ENCODE measurements at regions not wholly inside any gene's neighbourhood (a gene's known extent, or its start where the extent isn't known, plus 50 kb on each side); places are given as distances from the start of the nearest gene placed in this dataset.

DNA sequence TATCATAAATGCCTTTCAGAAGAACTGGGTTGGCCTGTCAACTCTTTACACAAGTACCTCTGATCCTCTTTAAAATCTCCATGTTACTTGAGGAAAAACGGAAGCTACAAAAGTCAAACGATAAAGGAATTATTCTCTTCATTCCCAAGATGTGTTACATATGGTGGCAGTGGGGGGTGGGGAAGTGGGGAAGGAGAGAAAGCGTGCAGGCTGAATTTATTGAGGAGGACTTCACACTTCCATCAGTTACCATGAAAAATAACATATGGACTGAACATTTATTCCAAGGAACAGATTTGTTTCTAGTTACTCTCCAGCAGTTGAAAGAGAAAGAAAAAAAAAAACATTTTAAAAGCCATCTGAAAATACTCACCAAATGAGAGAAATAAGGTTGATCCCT lies 474.4 kb upstream of the DCN start:
- no peak for ATAC-seq
- Histone ChIP-seq H3K9me3 (ENCODE audit: low read length) (no peaks in the 10 kb centered on the region), H3K27ac (ENCODE audit: low read length) (no peak overlapping the region), H3K4me3 (ENCODE audit: low read length) (no peak overlapping the region), H4K20me1 (ENCODE audit: low read length) (no peaks in the 10 kb centered on the region), H3K9ac (ENCODE audit: low read length) (no peak overlapping the region), H3K36me3 (ENCODE audit: low read depth, low read length) (no peaks in the 10 kb centered on the region), H2AFZ (ENCODE audit: low read length) (no peak overlapping the region), H3K4me1 (ENCODE audit: insufficient read depth, low read length) (no peaks in the 10 kb centered on the region), H3K4me2 (ENCODE audit: low read length) (no peak overlapping the region), H3F3A (ENCODE audit: low read length, unreplicated experiment) (no peaks in the 10 kb centered on the region), H3K9me2 (replicated peaks; ENCODE audit: low read length) (no peaks in the 10 kb centered on the region), H3K79me2 (ENCODE audit: low read length) (no peaks in the 10 kb centered on the region), H3K27me3 (ENCODE audit: low read length) (no peaks in the 10 kb centered on the region)
- DNase-seq: no peak
- POLR2A ChIA-PET (ENCODE audit: unreplicated experiment): no interaction called here
- TF ChIP-seq EZH2 (IDR thresholded peaks at IDR 0.05; ENCODE audit: low read length, unreplicated experiment) (no peak), EZH2phosphoT487 (IDR thresholded peaks at IDR 0.05; ENCODE audit: borderline replicate concordance, low read length) (no peak)
- TF ChIP-seq, protein P1, sequence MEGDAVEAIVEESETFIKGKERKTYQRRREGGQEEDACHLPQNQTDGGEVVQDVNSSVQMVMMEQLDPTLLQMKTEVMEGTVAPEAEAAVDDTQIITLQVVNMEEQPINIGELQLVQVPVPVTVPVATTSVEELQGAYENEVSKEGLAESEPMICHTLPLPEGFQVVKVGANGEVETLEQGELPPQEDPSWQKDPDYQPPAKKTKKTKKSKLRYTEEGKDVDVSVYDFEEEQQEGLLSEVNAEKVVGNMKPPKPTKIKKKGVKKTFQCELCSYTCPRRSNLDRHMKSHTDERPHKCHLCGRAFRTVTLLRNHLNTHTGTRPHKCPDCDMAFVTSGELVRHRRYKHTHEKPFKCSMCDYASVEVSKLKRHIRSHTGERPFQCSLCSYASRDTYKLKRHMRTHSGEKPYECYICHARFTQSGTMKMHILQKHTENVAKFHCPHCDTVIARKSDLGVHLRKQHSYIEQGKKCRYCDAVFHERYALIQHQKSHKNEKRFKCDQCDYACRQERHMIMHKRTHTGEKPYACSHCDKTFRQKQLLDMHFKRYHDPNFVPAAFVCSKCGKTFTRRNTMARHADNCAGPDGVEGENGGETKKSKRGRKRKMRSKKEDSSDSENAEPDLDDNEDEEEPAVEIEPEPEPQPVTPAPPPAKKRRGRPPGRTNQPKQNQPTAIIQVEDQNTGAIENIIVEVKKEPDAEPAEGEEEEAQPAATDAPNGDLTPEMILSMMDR (conservative IDR thresholded peaks at IDR 0.05; ENCODE audit: low read depth, low read length): no peak
- CTCF ChIA-PET: no interaction called here
- BruUV-seq (replicated peaks): no TSS peak
- intact Hi-C loops (cut with micrococcal nuclease): no loop called here

DNA sequence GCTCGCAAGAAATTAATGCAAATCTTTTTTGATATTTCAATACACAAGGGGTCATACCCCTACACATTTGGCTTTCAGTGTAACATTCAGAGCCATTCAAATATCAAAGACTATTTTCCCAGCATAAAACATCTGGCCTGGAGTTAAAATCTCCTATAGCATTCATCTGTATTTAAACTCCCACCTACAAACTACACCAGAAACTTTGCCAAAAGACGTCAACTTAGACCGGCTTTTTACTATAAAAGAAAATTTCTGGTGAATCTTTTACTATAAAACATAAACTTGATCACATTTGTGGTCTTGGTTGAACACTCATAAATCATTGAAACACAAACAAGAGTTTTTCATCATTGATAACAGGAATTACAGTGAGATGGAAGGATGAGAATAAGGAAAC lies 473.3 kb upstream of the DCN start:
- Histone ChIP-seq H3K36me3 (ENCODE audit: low read depth, low read length) (no peaks in the 10 kb centered on the region), H4K20me1 (ENCODE audit: low read length) (no peaks in the 10 kb centered on the region), H2AFZ (ENCODE audit: low read length) (no peak overlapping the region), H3K9me3 (ENCODE audit: low read length) (no peaks in the 10 kb centered on the region), H3K4me1 (ENCODE audit: insufficient read depth, low read length) (no peaks in the 10 kb centered on the region), H3K27ac (ENCODE audit: low read length) (no peak overlapping the region), H3K4me2 (ENCODE audit: low read length) (no peak overlapping the region), H3K4me3 (ENCODE audit: low read length) (no peak overlapping the region), H3K79me2 (ENCODE audit: low read length) (no peaks in the 10 kb centered on the region), H3F3A (ENCODE audit: low read length, unreplicated experiment) (no peaks in the 10 kb centered on the region), H3K9me2 (replicated peaks; ENCODE audit: low read length) (no peaks in the 10 kb centered on the region), H3K27me3 (ENCODE audit: low read length) (no peaks in the 10 kb centered on the region), H3K9ac (ENCODE audit: low read length) (no peak overlapping the region)
- ChIA-PET POLR2A (ENCODE audit: unreplicated experiment) (no interaction called here), CTCF (no interaction called here)
- DNase-seq (no peak), ATAC-seq (no peak)
- BruUV-seq (replicated peaks): no TSS peak
- TF ChIP-seq EZH2 (IDR thresholded peaks at IDR 0.05; ENCODE audit: low read length, unreplicated experiment) (no peak), EZH2phosphoT487 (IDR thresholded peaks at IDR 0.05; ENCODE audit: borderline replicate concordance, low read length) (no peak)
- TF ChIP-seq, protein P1 (conservative IDR thresholded peaks at IDR 0.05; ENCODE audit: low read depth, low read length): no peak
- intact Hi-C loops (cut with micrococcal nuclease): no loop called here

DNA sequence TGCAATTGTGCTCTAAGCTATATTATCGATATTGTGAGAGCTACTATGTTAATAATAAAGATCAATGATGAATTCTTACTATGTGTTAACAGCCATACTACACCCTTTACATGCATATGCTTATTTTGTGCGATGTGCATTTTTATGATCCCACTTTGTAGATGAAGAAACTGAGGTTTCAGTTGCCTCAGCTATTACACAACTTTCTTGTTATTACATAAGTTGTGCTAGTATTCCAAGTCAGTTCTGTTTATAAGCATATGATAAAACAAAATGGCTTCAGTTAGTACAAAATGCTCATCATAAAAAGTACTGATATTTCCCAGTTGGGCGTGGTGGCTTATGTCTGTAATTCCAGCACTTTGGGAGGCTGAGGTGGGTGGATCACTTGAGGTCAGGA lies 471.5 kb upstream of the DCN start:
- TF ChIP-seq EZH2 (IDR thresholded peaks at IDR 0.05; ENCODE audit: low read length, unreplicated experiment): no peak
- TF ChIP-seq EZH2phosphoT487 (IDR thresholded peaks at IDR 0.05; ENCODE audit: borderline replicate concordance, low read length): no peak
- TF ChIP-seq, protein P1 (conservative IDR thresholded peaks at IDR 0.05; ENCODE audit: low read depth, low read length): no peak
- H3K27me3 ChIP-seq (ENCODE audit: low read length): no peaks in the 10 kb centered on the region
- H3K9me2 ChIP-seq (replicated peaks; ENCODE audit: low read length): no peaks in the 10 kb centered on the region
- no peak overlapping the region for H3K4me2 ChIP-seq (ENCODE audit: low read length)
- no TSS peak for BruUV-seq (replicated peaks)
- DNase-seq (no peak), ATAC-seq (no peak)
- H2AFZ ChIP-seq (ENCODE audit: low read length): no peak overlapping the region
- H3K27ac ChIP-seq (ENCODE audit: low read length): no peak overlapping the region
- POLR2A ChIA-PET (ENCODE audit: unreplicated experiment): no interaction called here
- CTCF ChIA-PET: no interaction called here
- no peaks in the 10 kb centered on the region for H3K79me2 ChIP-seq (ENCODE audit: low read length)
- H3K9ac ChIP-seq (ENCODE audit: low read length): no peak overlapping the region
- H3K9me3 ChIP-seq (ENCODE audit: low read length): no peaks in the 10 kb centered on the region
- no peaks in the 10 kb centered on the region for H3K4me1 ChIP-seq (ENCODE audit: insufficient read depth, low read length)
- no peak overlapping the region for H3K4me3 ChIP-seq (ENCODE audit: low read length)
- H3F3A ChIP-seq (ENCODE audit: low read length, unreplicated experiment): no peaks in the 10 kb centered on the region
- H4K20me1 ChIP-seq (ENCODE audit: low read length): no peaks in the 10 kb centered on the region
- no peaks in the 10 kb centered on the region for H3K36me3 ChIP-seq (ENCODE audit: low read depth, low read length)
- intact Hi-C loops (cut with micrococcal nuclease): no loop called here

All from PC-3 (cell line).